B cell (primary cell): ENCODE measurements at regions not wholly inside any gene's neighbourhood (a gene's known extent, or its start where the extent isn't known, plus 50 kb on each side); places are given as distances from the start of the nearest gene placed in this dataset.

Experiments
- ATAC-seq: fragments of 200-7000 bp; cut with Tn5 transposase; one replicate; pipeline ENCODE4 v1.10.0; 2021; ENCODE audit warnings: low read depth, mild to moderate bottlenecking, moderate number of reproducible peaks, moderate library complexity
- CTCF ChIA-PET: fragments of 350-600 bp; sonication (Branson Sonifier 250); formaldehyde crosslinking; loops from one replicate; lab custom pipeline; 2021; ENCODE audit warnings: antibody characterized with exemption, inconsistent platforms; lab: Charles Lee
- POLR2A ChIA-PET: fragments of 350-600 bp; sonication (Branson Sonifier 250); formaldehyde crosslinking; loops from one replicate; lab custom pipeline; 2021; ENCODE audit warnings: antibody characterized with exemption; lab: Charles Lee
- DNase-seq: peaks from one replicate; pipeline ENCODE4 v3.0.0; 2013
- H2AFZ ChIP-seq: 2 replicates; pipeline ENCODE4 v1.6.1; 2012; ENCODE audit warnings: mild to moderate bottlenecking, low read depth, low read length; ENCODE audit not compliant: insufficient read depth, poor library complexity, severe bottlenecking
- H3K27ac ChIP-seq, 2 donors: 1 replicate in 1 of 2; 2 replicates in 1 of 2; pipeline ENCODE4 v1.5.1; 2012 to 2013; ENCODE audit warnings: low read length in 2 of 2, mild to moderate bottlenecking in 2 of 2, moderate library complexity in 1 of 2
- H3K27me3 ChIP-seq, 4 experiments: fragments of 200-600 bp in 1 of 4; sonication (generic) in 1 of 4; replicated peaks in 1 of 4; 1 replicate in 2 of 4; 2 replicates in 2 of 4; pipeline versions ENCODE4 v1.6.1 to v1.7.0; 2013 to 2016; ENCODE audit warnings: low read length in 3 of 4, mild to moderate bottlenecking in 2 of 4, mixed read lengths in 1 of 4, moderate library complexity in 1 of 4; ENCODE audit not compliant: insufficient read depth in 4 of 4, control insufficient read depth in 3 of 4; ENCODE audit errors: control extremely low read depth in 1 of 4
- H3K36me3 ChIP-seq, 2 experiments: replicated peaks in 1 of 2; 1 replicate in 1 of 2; 2 replicates in 1 of 2; pipeline versions ENCODE4 v1.6.1 to v1.7.1; 2013; ENCODE audit warnings: low read length in 1 of 2; ENCODE audit not compliant: insufficient read depth in 2 of 2, control insufficient read depth in 1 of 2; ENCODE audit errors: control extremely low read depth in 1 of 2, extremely low read depth in 1 of 2
- H3K4me1 ChIP-seq, 2 donors: fragments of 200-600 bp in 1 of 2; sonication (generic) in 1 of 2; 1 replicate in 1 of 2; 2 replicates in 1 of 2; pipeline versions ENCODE4 v1.5.1 to v1.6.1; 2013 to 2017; ENCODE audit warnings: low read length in 2 of 2; ENCODE audit not compliant: control insufficient read depth in 2 of 2, insufficient read depth in 2 of 2
- H3K4me2 ChIP-seq: replicated peaks from 2 replicates; pipeline ENCODE3; 2012; ENCODE audit warnings: mild to moderate bottlenecking, low read depth, low read length; ENCODE audit not compliant: poor library complexity, severe bottlenecking
- H3K4me3 ChIP-seq, 5 experiments: fragments of 200-600 bp in 1 of 5; sonication (generic) in 1 of 5; 1 replicate in 3 of 5; 2 replicates in 2 of 5; pipeline versions ENCODE4 v1.5.1 to v1.7.0; 2011 to 2016; ENCODE audit warnings: low read length in 4 of 5, mild to moderate bottlenecking in 4 of 5, low read depth in 2 of 5, control low read depth in 1 of 5, moderate library complexity in 1 of 5; ENCODE audit not compliant: insufficient read depth in 1 of 5; ENCODE audit errors: control extremely low read depth in 1 of 5, extremely low read depth in 1 of 5
- H3K79me2 ChIP-seq: fragments of 200-600 bp; sonication (generic); one replicate; pipeline ENCODE4 v1.6.0; 2016; ENCODE audit warnings: low read length; ENCODE audit not compliant: control insufficient read depth, insufficient read depth
- H3K9ac ChIP-seq: fragments of 200-600 bp; sonication (generic); 2 replicates; pipeline ENCODE4 v1.6.1; 2017; ENCODE audit warnings: mild to moderate bottlenecking, low read length, moderate library complexity
- H3K9me3 ChIP-seq, 3 donors: one replicate each; pipeline versions ENCODE4 v1.6.1 to v1.7.1; 2013; ENCODE audit warnings: low read length in 2 of 3; ENCODE audit not compliant: control insufficient read depth in 2 of 3, insufficient read depth in 1 of 3; ENCODE audit errors: control extremely low read depth in 1 of 3
- H4K20me1 ChIP-seq: 2 replicates; pipeline ENCODE4 v1.6.0; 2012; ENCODE audit warnings: mild to moderate bottlenecking, low read length; ENCODE audit not compliant: insufficient read depth, control insufficient read depth, poor library complexity, severe bottlenecking
- H3K27ac Mint-ChIP-seq: one replicate; pipeline ENCODE4 v1.8.0; 2021; ENCODE audit warnings: mixed read lengths
- H3K27me3 Mint-ChIP-seq: one replicate; pipeline ENCODE4 v1.8.0; 2021; ENCODE audit warnings: mixed read lengths
- H3K4me1 Mint-ChIP-seq: one replicate; pipeline ENCODE4 v1.8.0; 2021; ENCODE audit warnings: mixed read lengths
- H3K4me3 Mint-ChIP-seq: one replicate; pipeline ENCODE4 v1.8.0; 2021; ENCODE audit warnings: mixed read lengths
- H3K9me3 Mint-ChIP-seq: one replicate; pipeline ENCODE4 v1.8.0; 2022; ENCODE audit warnings: mixed read lengths; ENCODE audit not compliant: insufficient read depth
- EZH2 ChIP-seq: IDR thresholded peaks from 2 replicates; pipeline ENCODE4 v1.6.1; 2012; ENCODE audit warnings: borderline replicate concordance, low read depth, mild to moderate bottlenecking, moderate library complexity, low read length; ENCODE audit not compliant: insufficient read depth, poor library complexity, severe bottlenecking
- WGBS: methylation state at CpG from one replicate; pipeline ENCODE4 v1.1.5; 2013; ENCODE audit warnings: missing lambda C conversion rate; ENCODE audit not compliant: insufficient coverage; 5-methylcytosine and 5-hydroxymethylcytosine counted together
- intact Hi-C: fragments of 100-400 bp; cut with micrococcal nuclease; formaldehyde crosslinking; loops from one replicate; pipeline ENCODE4 v1.10.0; 2022
- TF ChIP-seq, protein P1 (sequence below): fragments of 200-600 bp; IDR thresholded peaks from one replicate; pipeline ENCODE4 v1.8.0; 2022; ENCODE audit warnings: antibody characterized with exemption, mild to moderate bottlenecking

DNA sequence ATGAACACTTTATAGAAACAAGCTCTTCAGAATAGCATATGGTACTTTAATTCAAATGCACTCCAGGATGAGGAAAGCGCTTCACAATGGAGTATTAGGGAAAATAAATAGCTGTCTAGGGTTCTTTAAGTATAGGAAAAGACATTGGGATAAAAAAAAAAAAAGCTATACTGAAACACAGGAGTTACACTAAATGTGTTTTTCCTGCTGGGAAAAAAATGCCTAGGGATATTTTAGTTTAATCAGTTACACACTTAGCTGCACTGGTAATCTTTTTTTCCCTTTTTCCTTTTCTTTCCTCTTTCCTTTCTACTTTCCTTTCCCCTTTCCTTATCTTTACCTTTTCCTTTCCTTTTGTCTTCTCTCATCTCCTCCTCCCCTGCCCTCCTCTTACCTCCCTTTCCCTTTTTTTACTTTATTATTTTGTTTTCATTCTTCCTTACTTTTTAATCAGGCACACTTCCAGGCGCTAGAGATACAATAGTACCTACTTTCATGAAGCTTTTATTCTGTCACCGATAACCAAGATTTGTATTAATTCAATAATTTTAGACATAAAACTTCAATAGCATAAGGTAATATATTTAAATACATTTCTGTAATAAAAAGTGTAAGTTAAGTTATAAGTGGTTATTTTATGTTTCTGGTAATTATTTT, 758.7 kb downstream of the CDH18 start:
- DNase-seq (no peak), ATAC-seq (no peak)
- POLR2A ChIA-PET = no interaction called here
- Histone ChIP-seq H3K4me2 (no peak overlapping the region), H4K20me1 (no peaks in the 10 kb centered on the region), H3K9ac (no peak overlapping the region), H3K79me2 (no peaks in the 10 kb centered on the region), H3K27me3 (no peaks in the 10 kb centered on the region), H3K27ac (no peak overlapping the region), H3K4me3 (no peak overlapping the region), H3K4me1 (no peaks in the 10 kb centered on the region), H3K36me3 (no peaks in the 10 kb centered on the region), H2AFZ (no peak overlapping the region), H3K9me3 (no peaks in the 10 kb centered on the region)
- WGBS = no CpG with 5 or more reads among the region's 3 CpGs
- CTCF ChIA-PET = no interaction called here
- no peak overlapping the region for H3K27ac Mint-ChIP-seq
- no peaks in the 10 kb centered on the region for H3K4me1 Mint-ChIP-seq
- no peak overlapping the region for H3K4me3 Mint-ChIP-seq
- TF ChIP-seq, protein P1, sequence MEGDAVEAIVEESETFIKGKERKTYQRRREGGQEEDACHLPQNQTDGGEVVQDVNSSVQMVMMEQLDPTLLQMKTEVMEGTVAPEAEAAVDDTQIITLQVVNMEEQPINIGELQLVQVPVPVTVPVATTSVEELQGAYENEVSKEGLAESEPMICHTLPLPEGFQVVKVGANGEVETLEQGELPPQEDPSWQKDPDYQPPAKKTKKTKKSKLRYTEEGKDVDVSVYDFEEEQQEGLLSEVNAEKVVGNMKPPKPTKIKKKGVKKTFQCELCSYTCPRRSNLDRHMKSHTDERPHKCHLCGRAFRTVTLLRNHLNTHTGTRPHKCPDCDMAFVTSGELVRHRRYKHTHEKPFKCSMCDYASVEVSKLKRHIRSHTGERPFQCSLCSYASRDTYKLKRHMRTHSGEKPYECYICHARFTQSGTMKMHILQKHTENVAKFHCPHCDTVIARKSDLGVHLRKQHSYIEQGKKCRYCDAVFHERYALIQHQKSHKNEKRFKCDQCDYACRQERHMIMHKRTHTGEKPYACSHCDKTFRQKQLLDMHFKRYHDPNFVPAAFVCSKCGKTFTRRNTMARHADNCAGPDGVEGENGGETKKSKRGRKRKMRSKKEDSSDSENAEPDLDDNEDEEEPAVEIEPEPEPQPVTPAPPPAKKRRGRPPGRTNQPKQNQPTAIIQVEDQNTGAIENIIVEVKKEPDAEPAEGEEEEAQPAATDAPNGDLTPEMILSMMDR = no peak
- TF ChIP-seq EZH2 = no peak
- intact Hi-C loops = no loop called here
- no peaks in the 10 kb centered on the region for H3K9me3 Mint-ChIP-seq
- H3K27me3 Mint-ChIP-seq = no peaks in the 10 kb centered on the region

DNA sequence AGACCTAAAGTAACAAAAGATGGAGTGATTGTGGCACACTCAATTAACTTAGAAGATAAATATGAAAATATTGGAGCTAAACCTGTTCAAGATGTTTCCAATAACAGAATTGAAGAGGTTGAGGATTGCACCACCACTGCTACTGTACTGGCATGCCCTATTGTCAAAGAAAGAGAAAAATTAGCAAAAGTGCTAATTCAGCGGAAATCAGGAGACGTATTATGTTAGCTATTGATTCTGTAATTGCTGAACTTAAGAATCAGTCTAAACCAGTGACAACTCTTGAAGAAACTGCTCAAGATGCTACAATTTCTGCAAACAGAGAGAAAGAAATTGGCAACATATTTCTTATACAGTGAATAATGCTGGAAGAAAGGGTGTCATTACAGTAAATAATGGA, 754.4 kb downstream of the CDH18 start:
- DNase-seq (no peak), ATAC-seq (no peak)
- no peak overlapping the region for H2AFZ ChIP-seq
- H3K27me3 Mint-ChIP-seq = no peaks in the 10 kb centered on the region
- H3K4me2 ChIP-seq = no peak overlapping the region
- no peaks in the 10 kb centered on the region for H3K27me3 ChIP-seq
- TF ChIP-seq EZH2 = no peak
- TF ChIP-seq, protein P1 = no peak
- no peaks in the 10 kb centered on the region for H3K9me3 Mint-ChIP-seq
- H3K27ac ChIP-seq = no peak overlapping the region
- no peaks in the 10 kb centered on the region for H3K36me3 ChIP-seq
- no peaks in the 10 kb centered on the region for H3K9me3 ChIP-seq
- POLR2A ChIA-PET = no interaction called here
- H3K4me1 Mint-ChIP-seq = no peaks in the 10 kb centered on the region
- H3K4me1 ChIP-seq = no peaks in the 10 kb centered on the region
- intact Hi-C loops = no loop called here
- H3K4me3 Mint-ChIP-seq = no peak overlapping the region
- no peaks in the 10 kb centered on the region for H3K79me2 ChIP-seq
- no peak overlapping the region for H3K4me3 ChIP-seq
- no peak overlapping the region for H3K27ac Mint-ChIP-seq
- no peaks in the 10 kb centered on the region for H4K20me1 ChIP-seq
- WGBS = no CpG with 5 or more reads among the region's 2 CpGs
- H3K9ac ChIP-seq = no peak overlapping the region
- CTCF ChIA-PET = no interaction called here
